ENCODE measurements at regions not wholly inside any gene's neighbourhood (a gene's known extent, or its start where the extent isn't known, plus 50 kb on each side); places are given as distances from the start of the nearest gene placed in this dataset.

- no peak for FAIRE-seq
- Histone ChIP-seq H3K4me2 (ENCODE audit: low read depth, low read length) (no peak overlapping the region), H3K27me3 (ENCODE audit: control insufficient read depth in 1 of 2, insufficient read depth in 2 of 2, low read length in 2 of 2) (peaks cover 0 to 9% of the 10 kb centered on the region in 2 experiments; a peak in 3 of 5 replicates), H3K9ac (ENCODE audit: insufficient read depth, low read depth, low read length) (no peak overlapping the region), H3K4me3 (replicated peaks in 1 of 3; ENCODE audit: insufficient read depth in 1 of 3, low read depth in 2 of 3, low read length in 3 of 3) (no peak overlapping the region), H3K27ac (ENCODE audit: extremely low read length, insufficient read depth, low read length) (no peak overlapping the region), H3K36me3 (replicated peaks in 1 of 2; ENCODE audit: control insufficient read depth in 1 of 2, insufficient read depth in 2 of 2, low read length in 2 of 2) (no peaks in the 10 kb centered on the region), H3K4me1 (ENCODE audit: insufficient read depth, low read length) (no peaks in the 10 kb centered on the region), H3K79me2 (ENCODE audit: insufficient read depth, low read length) (no peaks in the 10 kb centered on the region), H3K9me3 (ENCODE audit: low read length) (peaks cover 9% of the 10 kb centered on the region), H2AFZ (ENCODE audit: low read length) (no peak overlapping the region), H4K20me1 (ENCODE audit: insufficient read depth, low read length) (no peaks in the 10 kb centered on the region)
- intact Hi-C loops (cut with micrococcal nuclease; ENCODE audit: unreplicated experiment) (no loop called here), in situ Hi-C loops (cut with HindIII; ENCODE audit: extremely low pct_ligation_motif_present, low pct_unique_long_range_greater_than_20kb) (no loop called here)
- WGBS (ENCODE audit: low lambda C conversion rate): 0% methylated on average over 2 of the region's 2 CpGs
- ChIA-PET CTCF (ENCODE audit: low intra/inter-chr PET ratio, low total read pairs) (no interaction called here), POLR2A (no interaction called here)
- no peak for DNase-seq (ENCODE audit: low spot score)
- TF ChIP-seq U2AF2 (IDR thresholded peaks at IDR 0.05; ENCODE audit: low read depth, low read length) (no peak), ZNF800 (CRISPR knock-in tag; IDR thresholded peaks at IDR 0.05) (no peak), POLR2AphosphoS2 (IDR thresholded peaks at IDR 0.05; ENCODE audit: low read depth, low read length) (no peak), ZNF276 (CRISPR knock-in tag; IDR thresholded peaks at IDR 0.05; ENCODE audit: low read depth) (no peak), FOXA1 (IDR thresholded peaks at IDR 0.05) (no peak), FOXA1 (CRISPR knock-in tag; IDR thresholded peaks at IDR 0.05) (no peak), ZNF263 (CRISPR knock-in tag; IDR thresholded peaks at IDR 0.05) (no peak), TRAFD1 (CRISPR knock-in tag; IDR thresholded peaks at IDR 0.05; ENCODE audit: borderline replicate concordance) (no peak), ZSCAN9 (CRISPR knock-in tag; IDR thresholded peaks at IDR 0.05; ENCODE audit: borderline replicate concordance) (no peak), SAP130 (CRISPR knock-in tag; IDR thresholded peaks at IDR 0.05; ENCODE audit: low read depth) (no peak)
- no peak for ATAC-seq
- BruUV-seq (replicated peaks): no TSS peak
Observed at GRCh38 chr15:57878573-57878972, 172.1 kb downstream of the POLR2M start.

Data from HepG2 (cell line).